H1 (cell line): ENCODE measurements at regions not wholly inside any gene's neighbourhood (a gene's known extent, or its start where the extent isn't known, plus 50 kb on each side); places are given as distances from the start of the nearest gene placed in this dataset.

Source experiments
- CHD2 ChIP-seq: IDR thresholded peaks from 2 replicates; pipeline ENCODE4 v1.6.1; 2012; ENCODE audit warnings: low read length, improper control_type of control experiment
- KDM5A ChIP-seq: fragments of 200-600 bp; IDR thresholded peaks from 2 replicates; pipeline ENCODE4 v1.7.1; 2012; ENCODE audit warnings: mild to moderate bottlenecking, low read length, inconsistent platforms, mixed read lengths
- POLR2A ChIP-seq, 2 experiments: IDR thresholded peaks; 1 replicate in 1 of 2; 2 replicates in 1 of 2; pipeline ENCODE4 v1.6.1; 2011; ENCODE audit warnings: low read depth in 2 of 2, low read length in 2 of 2, mild to moderate bottlenecking in 2 of 2; ENCODE audit errors: control extremely low read depth in 1 of 2

GRCh38 chr3:194256040-194256945 is 94.8 kb downstream of the CPN2 start (continued):
- TF ChIP-seq CHD2, result no peak
- no peak for TF ChIP-seq KDM5A
- no peak for TF ChIP-seq POLR2A (IDR thresholded peaks at IDR 0.05; ENCODE audit: control extremely low read depth in 1 of 2, low read depth in 2 of 2, low read length in 2 of 2)
